GM20000 (cell line): ENCODE measurements at regions not wholly inside any gene's neighbourhood (a gene's known extent, or its start where the extent isn't known, plus 50 kb on each side); places are given as distances from the start of the nearest gene placed in this dataset.

Experiments used
- DNase-seq: peaks from one replicate; pipeline ENCODE4 v3.0.0; 2012; ENCODE audit warnings: low spot score
- TF ChIP-seq, protein P1 (sequence below): IDR thresholded peaks from 2 replicates; pipeline ENCODE4 v1.5.1; 2012; ENCODE audit warnings: mild to moderate bottlenecking, control low read depth; ENCODE audit errors: extremely low read depth, missing control alignments

DNA sequence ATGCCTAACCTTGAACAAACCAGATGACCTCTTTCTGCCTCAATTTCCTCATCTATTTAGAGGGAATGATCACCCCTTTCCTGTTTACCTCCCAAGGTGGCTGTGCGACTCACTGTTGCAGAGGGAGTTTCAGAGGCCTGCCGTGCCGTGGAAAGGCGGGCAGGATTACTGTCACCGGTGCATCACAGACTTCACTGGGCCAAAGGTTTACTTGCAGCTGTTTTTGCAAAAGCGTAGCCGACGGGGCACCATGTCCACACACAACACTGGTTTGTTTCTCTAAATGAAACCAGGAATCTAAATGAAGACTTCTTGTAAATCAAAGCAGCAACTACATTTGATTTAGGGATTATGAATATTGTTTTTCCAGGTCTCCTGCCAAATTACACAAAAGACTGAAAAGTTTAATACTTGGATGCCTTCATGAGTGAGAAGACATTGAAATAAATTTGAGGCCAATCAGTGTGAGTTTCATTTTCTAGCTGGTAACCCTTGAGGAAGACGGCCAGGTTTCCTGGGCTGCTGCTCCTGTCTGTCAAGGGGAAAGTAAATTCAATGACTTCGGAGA is 696.1 kb upstream of the TMEM132C start:
- TF ChIP-seq, protein P1, sequence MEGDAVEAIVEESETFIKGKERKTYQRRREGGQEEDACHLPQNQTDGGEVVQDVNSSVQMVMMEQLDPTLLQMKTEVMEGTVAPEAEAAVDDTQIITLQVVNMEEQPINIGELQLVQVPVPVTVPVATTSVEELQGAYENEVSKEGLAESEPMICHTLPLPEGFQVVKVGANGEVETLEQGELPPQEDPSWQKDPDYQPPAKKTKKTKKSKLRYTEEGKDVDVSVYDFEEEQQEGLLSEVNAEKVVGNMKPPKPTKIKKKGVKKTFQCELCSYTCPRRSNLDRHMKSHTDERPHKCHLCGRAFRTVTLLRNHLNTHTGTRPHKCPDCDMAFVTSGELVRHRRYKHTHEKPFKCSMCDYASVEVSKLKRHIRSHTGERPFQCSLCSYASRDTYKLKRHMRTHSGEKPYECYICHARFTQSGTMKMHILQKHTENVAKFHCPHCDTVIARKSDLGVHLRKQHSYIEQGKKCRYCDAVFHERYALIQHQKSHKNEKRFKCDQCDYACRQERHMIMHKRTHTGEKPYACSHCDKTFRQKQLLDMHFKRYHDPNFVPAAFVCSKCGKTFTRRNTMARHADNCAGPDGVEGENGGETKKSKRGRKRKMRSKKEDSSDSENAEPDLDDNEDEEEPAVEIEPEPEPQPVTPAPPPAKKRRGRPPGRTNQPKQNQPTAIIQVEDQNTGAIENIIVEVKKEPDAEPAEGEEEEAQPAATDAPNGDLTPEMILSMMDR: no peak
- no peak for DNase-seq

- TF ChIP-seq, protein P1: no peak
- no peak for DNase-seq
Measured at GRCh38 chr12:127571578-127571977, 695.4 kb upstream of the TMEM132C start.

DNA sequence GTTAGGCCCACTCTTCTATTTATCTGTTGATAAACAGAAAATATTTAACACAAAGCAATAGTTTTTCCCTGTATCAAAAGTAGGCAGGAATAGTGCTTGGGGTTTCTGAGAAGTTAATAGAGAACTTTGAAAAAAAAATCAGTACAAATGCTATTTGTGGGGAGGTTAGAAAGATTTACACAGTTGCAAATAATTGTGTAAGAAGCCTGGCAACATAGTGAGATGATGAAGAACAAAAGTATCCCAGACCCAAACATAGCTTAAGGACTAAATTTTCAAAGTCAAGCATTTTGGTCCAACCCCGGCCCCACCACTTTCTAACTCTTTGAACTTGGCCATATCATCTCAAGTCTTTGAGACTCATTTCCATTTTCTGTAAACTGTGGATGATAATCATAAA is 687.5 kb upstream of the TMEM132C start:
- DNase-seq: no peak
- TF ChIP-seq, protein P1: no peak

GRCh38 chr12:127582074-127582473 is 684.9 kb upstream of the TMEM132C start:
- DNase-seq: no peak
- TF ChIP-seq, protein P1: no peak

- TF ChIP-seq, protein P1: no peak
- no peak for DNase-seq
Measured at GRCh38 chr12:127583041-127583440, 683.9 kb upstream of the TMEM132C start.

- no peak for DNase-seq
- TF ChIP-seq, protein P1: no peak
Measured at GRCh38 chr12:127588249-127588648, 678.7 kb upstream of the TMEM132C start.

GRCh38 chr12:127589541-127589940 is 677.4 kb upstream of the TMEM132C start:
- TF ChIP-seq, protein P1: no peak
- DNase-seq: no peak
